ENCODE measurements at regions not wholly inside any gene's neighbourhood (a gene's known extent, or its start where the extent isn't known, plus 50 kb on each side); places are given as distances from the start of the nearest gene placed in this dataset.

DNA sequence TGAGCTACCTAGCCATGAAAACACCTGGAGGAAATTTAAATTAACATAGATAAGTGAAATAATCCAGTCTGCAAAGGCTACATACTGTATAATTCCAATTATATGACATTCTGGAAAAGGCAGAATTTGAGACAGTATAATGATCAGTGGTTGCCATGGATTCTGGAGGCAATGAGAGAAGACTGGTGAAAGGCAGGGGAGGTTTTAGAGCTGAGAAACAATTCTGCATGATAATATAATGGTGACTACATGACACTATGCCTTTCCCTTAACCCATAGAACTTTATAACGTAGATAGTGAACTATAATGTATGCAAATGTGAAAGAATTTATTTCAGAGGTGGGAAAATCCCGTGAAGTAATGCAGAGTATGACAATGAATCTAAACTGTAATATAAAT, 749.3 kb downstream of the TRIB2 start (continued):
- TF ChIP-seq, protein P1, sequence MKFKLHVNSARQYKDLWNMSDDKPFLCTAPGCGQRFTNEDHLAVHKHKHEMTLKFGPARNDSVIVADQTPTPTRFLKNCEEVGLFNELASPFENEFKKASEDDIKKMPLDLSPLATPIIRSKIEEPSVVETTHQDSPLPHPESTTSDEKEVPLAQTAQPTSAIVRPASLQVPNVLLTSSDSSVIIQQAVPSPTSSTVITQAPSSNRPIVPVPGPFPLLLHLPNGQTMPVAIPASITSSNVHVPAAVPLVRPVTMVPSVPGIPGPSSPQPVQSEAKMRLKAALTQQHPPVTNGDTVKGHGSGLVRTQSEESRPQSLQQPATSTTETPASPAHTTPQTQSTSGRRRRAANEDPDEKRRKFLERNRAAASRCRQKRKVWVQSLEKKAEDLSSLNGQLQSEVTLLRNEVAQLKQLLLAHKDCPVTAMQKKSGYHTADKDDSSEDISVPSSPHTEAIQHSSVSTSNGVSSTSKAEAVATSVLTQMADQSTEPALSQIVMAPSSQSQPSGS (tag by site-specific recombination; IDR thresholded peaks at IDR 0.05; ENCODE audit: low read depth), result no peak
- TF ChIP-seq ZNF596 (tag by site-specific recombination; IDR thresholded peaks at IDR 0.05) (no peak), ZNF335 (tag by site-specific recombination; conservative IDR thresholded peaks at IDR 0.05) (no peak), KLF17 (tag by site-specific recombination; IDR thresholded peaks at IDR 0.05) (no peak), ZFP3 (tag by site-specific recombination; IDR thresholded peaks at IDR 0.05; ENCODE audit: low read depth) (no peak), ZNF302 (tag by site-specific recombination; IDR thresholded peaks at IDR 0.05; ENCODE audit: low read depth) (no peak), BCL11B (tag by site-specific recombination; IDR thresholded peaks at IDR 0.05; ENCODE audit: low read depth) (no peak), EGR2 (tag by site-specific recombination; IDR thresholded peaks at IDR 0.05; ENCODE audit: low read depth) (no peak), ZNF112 (tag by site-specific recombination; IDR thresholded peaks at IDR 0.05) (no peak)
- TF ChIP-seq, protein P2, sequence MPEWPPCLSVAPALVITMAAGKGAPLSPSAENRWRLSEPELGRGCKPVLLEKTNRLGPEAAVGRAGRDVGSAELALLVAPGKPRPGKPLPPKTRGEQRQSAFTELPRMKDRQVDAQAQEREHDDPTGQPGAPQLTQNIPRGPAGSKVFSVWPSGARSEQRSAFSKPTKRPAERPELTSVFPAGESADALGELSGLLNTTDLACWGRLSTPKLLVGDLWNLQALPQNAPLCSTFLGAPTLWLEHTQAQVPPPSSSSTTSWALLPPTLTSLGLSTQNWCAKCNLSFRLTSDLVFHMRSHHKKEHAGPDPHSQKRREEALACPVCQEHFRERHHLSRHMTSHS (tag by site-specific recombination; IDR thresholded peaks at IDR 0.05), result no peak
- TF ChIP-seq, protein P3, sequence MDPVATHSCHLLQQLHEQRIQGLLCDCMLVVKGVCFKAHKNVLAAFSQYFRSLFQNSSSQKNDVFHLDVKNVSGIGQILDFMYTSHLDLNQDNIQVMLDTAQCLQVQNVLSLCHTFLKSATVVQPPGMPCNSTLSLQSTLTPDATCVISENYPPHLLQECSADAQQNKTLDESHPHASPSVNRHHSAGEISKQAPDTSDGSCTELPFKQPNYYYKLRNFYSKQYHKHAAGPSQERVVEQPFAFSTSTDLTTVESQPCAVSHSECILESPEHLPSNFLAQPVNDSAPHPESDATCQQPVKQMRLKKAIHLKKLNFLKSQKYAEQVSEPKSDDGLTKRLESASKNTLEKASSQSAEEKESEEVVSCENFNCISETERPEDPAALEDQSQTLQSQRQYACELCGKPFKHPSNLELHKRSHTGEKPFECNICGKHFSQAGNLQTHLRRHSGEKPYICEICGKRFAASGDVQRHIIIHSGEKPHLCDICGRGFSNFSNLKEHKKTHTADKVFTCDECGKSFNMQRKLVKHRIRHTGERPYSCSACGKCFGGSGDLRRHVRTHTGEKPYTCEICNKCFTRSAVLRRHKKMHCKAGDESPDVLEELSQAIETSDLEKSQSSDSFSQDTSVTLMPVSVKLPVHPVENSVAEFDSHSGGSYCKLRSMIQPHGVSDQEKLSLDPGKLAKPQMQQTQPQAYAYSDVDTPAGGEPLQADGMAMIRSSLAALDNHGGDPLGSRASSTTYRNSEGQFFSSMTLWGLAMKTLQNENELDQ (tag by site-specific recombination; IDR thresholded peaks at IDR 0.05; ENCODE audit: low read depth), result no peak

DNA sequence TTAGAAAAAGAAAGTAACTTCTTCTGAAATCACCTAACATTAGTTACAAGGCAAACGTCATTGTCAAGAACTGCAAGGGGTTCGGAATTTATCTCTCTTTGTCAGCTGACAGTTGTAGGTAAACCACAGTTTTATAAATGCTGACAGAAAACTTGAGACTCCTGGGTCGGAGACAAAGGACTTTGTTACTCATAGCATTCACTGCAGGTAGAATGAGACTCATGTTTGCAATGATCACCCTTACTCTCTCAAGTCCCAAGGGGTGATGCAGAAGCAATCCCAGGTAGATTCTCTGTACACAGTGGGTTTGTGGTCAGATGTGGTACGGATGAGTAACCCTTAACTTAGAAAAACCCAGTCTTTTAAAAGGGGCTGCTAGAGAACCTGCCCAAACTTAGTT, 757.8 kb downstream of the TRIB2 start:
- Histone ChIP-seq H3K4me1 (ENCODE audit: control insufficient read depth, insufficient read depth, low read length) (no peaks in the 10 kb centered on the region), H3K36me3 (ENCODE audit: control insufficient read depth in 2 of 2, insufficient read depth in 1 of 2, low read length in 2 of 2) (no peaks in the 10 kb centered on the region), H3K4me3 (ENCODE audit: low read depth, low read length) (no peak overlapping the region), H3K27ac (ENCODE audit: extremely low read depth, low read depth, low read length) (no peak overlapping the region), H3K9me3 (ENCODE audit: control insufficient read depth, insufficient read depth, low read depth, low read length) (no peaks in the 10 kb centered on the region)
- POLR2A ChIA-PET, result no interaction called here
- CTCF ChIA-PET, result interaction anchor here (0.9 kb wide), 1 partner anchor 14 kb away, joined by 6 read pairs; no protein-coding TSS in a partner anchor
- TF ChIP-seq ZNF366 (tag by site-specific recombination; conservative IDR thresholded peaks at IDR 0.05), result no peak
- no peak for TF ChIP-seq KLF1 (tag by site-specific recombination; IDR thresholded peaks at IDR 0.05)
- no peak for TF ChIP-seq SP2 (tag by site-specific recombination; IDR thresholded peaks at IDR 0.05)
- no peak for TF ChIP-seq ZNF433 (tag by site-specific recombination; IDR thresholded peaks at IDR 0.05; ENCODE audit: low read depth)
- no peak for TF ChIP-seq HIC1 (tag by site-specific recombination; IDR thresholded peaks at IDR 0.05)
- no peak for TF ChIP-seq SETDB1 (IDR thresholded peaks at IDR 0.05; ENCODE audit: insufficient read length, low read length)
- no peak for TF ChIP-seq ZSCAN23 (tag by site-specific recombination; IDR thresholded peaks at IDR 0.05)
- no peak for TF ChIP-seq ZNF114 (tag by site-specific recombination; IDR thresholded peaks at IDR 0.05)
- no peak for TF ChIP-seq ZNF76 (tag by site-specific recombination; IDR thresholded peaks at IDR 0.05; ENCODE audit: borderline replicate concordance, low read depth)
- TF ChIP-seq ZSCAN30 (tag by site-specific recombination; IDR thresholded peaks at IDR 0.05), result no peak
- TF ChIP-seq, protein P2 (tag by site-specific recombination; IDR thresholded peaks at IDR 0.05), result no peak
- no peak for TF ChIP-seq ZNF645 (tag by site-specific recombination; IDR thresholded peaks at IDR 0.05)
- TF ChIP-seq ZNF654 (tag by site-specific recombination; IDR thresholded peaks at IDR 0.05; ENCODE audit: low read depth), result no peak
- TF ChIP-seq, protein P4, sequence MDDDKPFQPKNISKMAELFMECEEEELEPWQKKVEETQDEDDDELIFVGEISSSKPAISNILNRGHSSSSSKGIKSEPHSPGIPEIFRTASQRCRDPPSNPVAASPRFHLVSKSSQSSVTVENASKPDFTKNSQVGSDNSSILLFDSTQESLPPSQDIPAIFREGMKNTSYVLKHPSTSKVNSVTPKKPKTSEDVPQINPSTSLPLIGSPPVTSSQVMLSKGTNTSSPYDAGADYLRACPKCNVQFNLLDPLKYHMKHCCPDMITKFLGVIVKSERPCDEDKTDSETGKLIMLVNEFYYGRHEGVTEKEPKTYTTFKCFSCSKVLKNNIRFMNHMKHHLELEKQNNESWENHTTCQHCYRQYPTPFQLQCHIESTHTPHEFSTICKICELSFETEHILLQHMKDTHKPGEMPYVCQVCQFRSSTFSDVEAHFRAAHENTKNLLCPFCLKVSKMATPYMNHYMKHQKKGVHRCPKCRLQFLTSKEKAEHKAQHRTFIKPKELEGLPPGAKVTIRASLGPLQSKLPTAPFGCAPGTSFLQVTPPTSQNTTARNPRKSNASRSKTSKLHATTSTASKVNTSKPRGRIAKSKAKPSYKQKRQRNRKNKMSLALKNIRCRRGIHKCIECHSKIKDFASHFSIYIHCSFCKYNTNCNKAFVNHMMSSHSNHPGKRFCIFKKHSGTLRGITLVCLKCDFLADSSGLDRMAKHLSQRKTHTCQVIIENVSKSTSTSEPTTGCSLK (tag by site-specific recombination; IDR thresholded peaks at IDR 0.05), result no peak
